GM12878 (cell line): ENCODE measurements at regions not wholly inside any gene's neighbourhood (a gene's known extent, or its start where the extent isn't known, plus 50 kb on each side); places are given as distances from the start of the nearest gene placed in this dataset.

Source experiments
- BMI1 ChIP-seq: fragments of 450-650 bp; IDR thresholded peaks from 2 replicates; pipeline ENCODE4 v1.6.1; 2016; ENCODE audit warnings: mild to moderate bottlenecking, moderate library complexity, borderline replicate concordance
- ETV6 ChIP-seq, 2 experiments: fragments of 450-650 bp in 1 of 2; IDR thresholded peaks in 1 of 2; conservative IDR thresholded peaks in 1 of 2; 2 replicates each; pipeline ENCODE4 v1.6.1; 2014; ENCODE audit warnings: antibody characterized with exemption in 1 of 2, borderline replicate concordance in 1 of 2, low read depth in 1 of 2, mild to moderate bottlenecking in 1 of 2, moderate library complexity in 1 of 2
- POLR2A ChIP-seq: IDR thresholded peaks from 2 replicates; pipeline ENCODE4 v1.6.1; 2011; ENCODE audit warnings: low read depth, mild to moderate bottlenecking, low read length
- SMC3 ChIP-seq: IDR thresholded peaks from 2 replicates; pipeline ENCODE4 v1.6.1; 2011; ENCODE audit warnings: low read length, improper control_type of control experiment, borderline replicate concordance
- ZZZ3 ChIP-seq: IDR thresholded peaks from 2 replicates; pipeline ENCODE4 v1.6.1; 2011; ENCODE audit warnings: low read depth; ENCODE audit not compliant: control insufficient read depth, insufficient read length
- TF ChIP-seq, protein P1 (sequence below): IDR thresholded peaks from 2 replicates; pipeline ENCODE4 v1.6.1; 2012; ENCODE audit warnings: low read depth, low read length, improper control_type of control experiment
- TF ChIP-seq, protein P2 (sequence below), 3 experiments: IDR thresholded peaks in 2 of 3; conservative IDR thresholded peaks in 1 of 3; 2 replicates each; pipeline ENCODE4 v1.5.1; 2011; ENCODE audit warnings: low read depth in 3 of 3, low read length in 3 of 3, mild to moderate bottlenecking in 3 of 3, control low read depth in 2 of 3, moderate library complexity in 2 of 3, inconsistent platforms in 1 of 3, mixed read lengths in 1 of 3; ENCODE audit not compliant: control insufficient read depth in 2 of 3, insufficient read depth in 1 of 3; ENCODE audit errors: extremely low read depth in 1 of 3
- TF ChIP-seq, protein P3 (sequence below): fragments of 450-650 bp; formaldehyde crosslinking; IDR thresholded peaks from 2 replicates; pipeline ENCODE4 v1.4.0; 2020; ENCODE audit warnings: mild to moderate bottlenecking, moderate library complexity

DNA sequence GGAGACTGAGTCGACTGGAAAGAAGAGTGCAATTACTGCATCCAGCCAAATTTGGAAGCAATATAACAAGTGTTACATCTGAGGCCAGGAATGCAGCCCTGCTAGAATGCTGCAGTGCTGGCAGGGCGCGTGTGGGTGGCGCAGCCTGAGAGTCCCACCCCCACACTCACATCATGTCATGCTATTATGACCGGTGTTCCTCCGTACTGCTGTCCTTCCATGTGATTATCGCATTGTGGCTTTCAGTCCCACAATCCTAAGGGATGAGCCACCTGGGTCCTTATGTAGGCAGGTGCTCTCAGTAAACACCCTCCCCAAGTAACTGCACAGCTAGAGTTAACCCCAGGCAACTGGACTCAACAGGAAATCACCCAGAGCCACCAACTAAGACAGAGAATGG, 122.6 kb upstream of the CPEB2 start:
- TF ChIP-seq BMI1 (no peak), POLR2A (no peak), SMC3 (no peak), ETV6 (conservative IDR thresholded peaks at IDR 0.05 in 1 of 2, IDR thresholded peaks at IDR 0.05 in 1 of 2; ENCODE audit: borderline replicate concordance in 1 of 2, low read depth in 1 of 2) (no peak), ZZZ3 (no peak)
- TF ChIP-seq, protein P1, sequence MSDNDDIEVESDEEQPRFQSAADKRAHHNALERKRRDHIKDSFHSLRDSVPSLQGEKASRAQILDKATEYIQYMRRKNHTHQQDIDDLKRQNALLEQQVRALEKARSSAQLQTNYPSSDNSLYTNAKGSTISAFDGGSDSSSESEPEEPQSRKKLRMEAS = no peak
- TF ChIP-seq, protein P2, sequence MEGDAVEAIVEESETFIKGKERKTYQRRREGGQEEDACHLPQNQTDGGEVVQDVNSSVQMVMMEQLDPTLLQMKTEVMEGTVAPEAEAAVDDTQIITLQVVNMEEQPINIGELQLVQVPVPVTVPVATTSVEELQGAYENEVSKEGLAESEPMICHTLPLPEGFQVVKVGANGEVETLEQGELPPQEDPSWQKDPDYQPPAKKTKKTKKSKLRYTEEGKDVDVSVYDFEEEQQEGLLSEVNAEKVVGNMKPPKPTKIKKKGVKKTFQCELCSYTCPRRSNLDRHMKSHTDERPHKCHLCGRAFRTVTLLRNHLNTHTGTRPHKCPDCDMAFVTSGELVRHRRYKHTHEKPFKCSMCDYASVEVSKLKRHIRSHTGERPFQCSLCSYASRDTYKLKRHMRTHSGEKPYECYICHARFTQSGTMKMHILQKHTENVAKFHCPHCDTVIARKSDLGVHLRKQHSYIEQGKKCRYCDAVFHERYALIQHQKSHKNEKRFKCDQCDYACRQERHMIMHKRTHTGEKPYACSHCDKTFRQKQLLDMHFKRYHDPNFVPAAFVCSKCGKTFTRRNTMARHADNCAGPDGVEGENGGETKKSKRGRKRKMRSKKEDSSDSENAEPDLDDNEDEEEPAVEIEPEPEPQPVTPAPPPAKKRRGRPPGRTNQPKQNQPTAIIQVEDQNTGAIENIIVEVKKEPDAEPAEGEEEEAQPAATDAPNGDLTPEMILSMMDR (IDR thresholded peaks at IDR 0.05 in 2 of 3, conservative IDR thresholded peaks at IDR 0.05 in 1 of 3; ENCODE audit: control insufficient read depth in 2 of 3, extremely low read depth in 1 of 3, insufficient read depth in 1 of 3, low read depth in 3 of 3, low read length in 3 of 3) = no peak
- TF ChIP-seq, protein P3, sequence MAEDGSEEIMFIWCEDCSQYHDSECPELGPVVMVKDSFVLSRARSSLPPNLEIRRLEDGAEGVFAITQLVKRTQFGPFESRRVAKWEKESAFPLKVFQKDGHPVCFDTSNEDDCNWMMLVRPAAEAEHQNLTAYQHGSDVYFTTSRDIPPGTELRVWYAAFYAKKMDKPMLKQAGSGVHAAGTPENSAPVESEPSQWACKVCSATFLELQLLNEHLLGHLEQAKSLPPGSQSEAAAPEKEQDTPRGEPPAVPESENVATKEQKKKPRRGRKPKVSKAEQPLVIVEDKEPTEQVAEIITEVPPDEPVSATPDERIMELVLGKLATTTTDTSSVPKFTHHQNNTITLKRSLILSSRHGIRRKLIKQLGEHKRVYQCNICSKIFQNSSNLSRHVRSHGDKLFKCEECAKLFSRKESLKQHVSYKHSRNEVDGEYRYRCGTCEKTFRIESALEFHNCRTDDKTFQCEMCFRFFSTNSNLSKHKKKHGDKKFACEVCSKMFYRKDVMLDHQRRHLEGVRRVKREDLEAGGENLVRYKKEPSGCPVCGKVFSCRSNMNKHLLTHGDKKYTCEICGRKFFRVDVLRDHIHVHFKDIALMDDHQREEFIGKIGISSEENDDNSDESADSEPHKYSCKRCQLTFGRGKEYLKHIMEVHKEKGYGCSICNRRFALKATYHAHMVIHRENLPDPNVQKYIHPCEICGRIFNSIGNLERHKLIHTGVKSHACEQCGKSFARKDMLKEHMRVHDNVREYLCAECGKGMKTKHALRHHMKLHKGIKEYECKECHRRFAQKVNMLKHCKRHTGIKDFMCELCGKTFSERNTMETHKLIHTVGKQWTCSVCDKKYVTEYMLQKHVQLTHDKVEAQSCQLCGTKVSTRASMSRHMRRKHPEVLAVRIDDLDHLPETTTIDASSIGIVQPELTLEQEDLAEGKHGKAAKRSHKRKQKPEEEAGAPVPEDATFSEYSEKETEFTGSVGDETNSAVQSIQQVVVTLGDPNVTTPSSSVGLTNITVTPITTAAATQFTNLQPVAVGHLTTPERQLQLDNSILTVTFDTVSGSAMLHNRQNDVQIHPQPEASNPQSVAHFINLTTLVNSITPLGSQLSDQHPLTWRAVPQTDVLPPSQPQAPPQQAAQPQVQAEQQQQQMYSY (CRISPR knock-in tag) = no peak
